Neutrophil (primary cell): ENCODE measurements at regions not wholly inside any gene's neighbourhood (a gene's known extent, or its start where the extent isn't known, plus 50 kb on each side); places are given as distances from the start of the nearest gene placed in this dataset.

Experiments
- H3K27ac ChIP-seq: fragments of 200-600 bp; sonication (generic); 2 replicates; pipeline ENCODE4 v1.5.1; 2016; ENCODE audit warnings: mild to moderate bottlenecking, moderate library complexity
- H3K27me3 ChIP-seq: fragments of 200-600 bp; sonication (generic); 2 replicates; pipeline ENCODE4 v1.6.0; 2016; ENCODE audit warnings: mild to moderate bottlenecking
- H3K36me3 ChIP-seq: fragments of 200-600 bp; sonication (generic); 2 replicates; pipeline ENCODE4 v1.5.1; 2017
- H3K4me1 ChIP-seq, 2 experiments: fragments of 200-600 bp in 1 of 2; sonication (generic) in 1 of 2; 1 replicate in 1 of 2; 2 replicates in 1 of 2; pipeline versions ENCODE4 v1.5.1 to v1.6.1; 2013 to 2016; ENCODE audit warnings: low read depth in 1 of 2, low read length in 1 of 2, mild to moderate bottlenecking in 1 of 2, moderate library complexity in 1 of 2; ENCODE audit not compliant: control insufficient read depth in 1 of 2, insufficient read depth in 1 of 2
- H3K4me3 ChIP-seq, 2 experiments: fragments of 200-600 bp in 1 of 2; sonication (generic) in 1 of 2; 1 replicate in 1 of 2; 2 replicates in 1 of 2; pipeline ENCODE4 v1.5.1; 2013 to 2016; ENCODE audit warnings: low read depth in 1 of 2, low read length in 1 of 2, mild to moderate bottlenecking in 1 of 2, moderate library complexity in 1 of 2
- H3K9me3 ChIP-seq: fragments of 200-600 bp; sonication (generic); 2 replicates; pipeline ENCODE4 v1.5.1; 2016
- CTCF ChIP-seq: fragments of 200-600 bp; sonication (generic); IDR thresholded peaks from 2 replicates; pipeline ENCODE4 v1.5.1; 2016; ENCODE audit warnings: antibody characterized with exemption

GRCh38 chr1:22295396-22295795 is 152.5 kb upstream of the WNT4 start:
- H3K27me3 ChIP-seq, result peaks cover 72% of the 10 kb centered on the region
- H3K4me3 ChIP-seq, result no peak overlapping the region
- no peaks in the 10 kb centered on the region for H3K36me3 ChIP-seq
- no peak for TF ChIP-seq CTCF
- no peaks in the 10 kb centered on the region for H3K9me3 ChIP-seq
- no peaks in the 10 kb centered on the region for H3K4me1 ChIP-seq
- no peak overlapping the region for H3K27ac ChIP-seq

- Histone ChIP-seq H3K27ac (no peak overlapping the region), H3K4me3 (no peak overlapping the region), H3K4me1 (no peaks in the 10 kb centered on the region), H3K36me3 (no peaks in the 10 kb centered on the region), H3K27me3 (peaks cover 73% of the 10 kb centered on the region), H3K9me3 (no peaks in the 10 kb centered on the region)
- no peak for TF ChIP-seq CTCF
Measured at GRCh38 chr1:22295856-22296255, 153.0 kb upstream of the WNT4 start.

- H3K4me3 ChIP-seq, result no peak overlapping the region
- no peak overlapping the region for H3K27ac ChIP-seq
- no peaks in the 10 kb centered on the region for H3K9me3 ChIP-seq
- no peak for TF ChIP-seq CTCF
- no peaks in the 10 kb centered on the region for H3K36me3 ChIP-seq
- H3K27me3 ChIP-seq, result peaks cover 81% of the 10 kb centered on the region
- H3K4me1 ChIP-seq, result no peaks in the 10 kb centered on the region
Measured at GRCh38 chr1:22296701-22297591, 154.0 kb upstream of the WNT4 start.

GRCh38 chr1:22297999-22298398 is 153.7 kb upstream of the ZBTB40 start:
- H3K4me3 ChIP-seq, result no peak overlapping the region
- no peak overlapping the region for H3K27ac ChIP-seq
- TF ChIP-seq CTCF, result no peak
- peaks cover 75% of the 10 kb centered on the region for H3K27me3 ChIP-seq
- H3K36me3 ChIP-seq, result no peaks in the 10 kb centered on the region
- no peaks in the 10 kb centered on the region for H3K4me1 ChIP-seq
- H3K9me3 ChIP-seq, result no peaks in the 10 kb centered on the region

GRCh38 chr1:22303816-22304215 is 147.8 kb upstream of the ZBTB40 start:
- no peak overlapping the region for H3K27ac ChIP-seq
- H3K27me3 ChIP-seq, result peaks cover 72% of the 10 kb centered on the region
- H3K36me3 ChIP-seq, result no peaks in the 10 kb centered on the region
- H3K4me3 ChIP-seq, result no peak overlapping the region
- TF ChIP-seq CTCF, result no peak
- H3K4me1 ChIP-seq, result no peaks in the 10 kb centered on the region
- H3K9me3 ChIP-seq, result no peaks in the 10 kb centered on the region
